WTC11 (cell line): ENCODE measurements at regions not wholly inside any gene's neighbourhood (a gene's known extent, or its start where the extent isn't known, plus 50 kb on each side); places are given as distances from the start of the nearest gene placed in this dataset.

Experiments used
- ATAC-seq: fragments of 200-7000 bp; cut with Tn5 transposase; 2 replicates; pipeline ENCODE4 v1.10.0; 2021; ENCODE audit warnings: mild to moderate bottlenecking, moderate library complexity
- CTCF ChIA-PET: fragments of 300-600 bp; sonication (Branson Sonifier 250); formaldehyde crosslinking; loops from one replicate; lab custom pipeline; 2021; ENCODE audit warnings: antibody characterized with exemption; lab: Charles Lee
- POLR2A ChIA-PET: fragments of 350-600 bp; sonication (Branson Sonifier 250); formaldehyde crosslinking; loops from one replicate; lab custom pipeline; 2021; ENCODE audit warnings: antibody characterized with exemption; lab: Charles Lee
- DNase-seq: peaks from one replicate; pipeline ENCODE4 v3.0.0; 2021; ENCODE audit warnings: low spot score
- H3K27ac Mint-ChIP-seq: 2 replicates; pipeline ENCODE4 v1.8.0; 2021; ENCODE audit warnings: mixed read lengths
- H3K27me3 Mint-ChIP-seq: 2 replicates; pipeline ENCODE4 v1.8.0; 2021; ENCODE audit warnings: low read depth, mild to moderate bottlenecking, moderate library complexity, mixed read lengths
- H3K36me3 Mint-ChIP-seq: 2 replicates; pipeline ENCODE4 v1.8.0; 2021; ENCODE audit warnings: mixed read lengths
- H3K4me1 Mint-ChIP-seq: 2 replicates; pipeline ENCODE4 v1.8.0; 2022; ENCODE audit warnings: mixed read lengths
- H3K4me3 Mint-ChIP-seq: 2 replicates; pipeline ENCODE4 v1.8.0; 2021; ENCODE audit warnings: mild to moderate bottlenecking, moderate library complexity, mixed read lengths
- H3K9me3 Mint-ChIP-seq: 2 replicates; pipeline ENCODE4 v1.8.0; 2021; ENCODE audit warnings: mixed read lengths
- AR ChIP-seq: fragments of 250-450 bp; sonication (Bioruptor Pico); IDR thresholded peaks from 2 replicates; pipeline ENCODE4 v1.9.0; 2021; ENCODE audit warnings: mild to moderate bottlenecking
- ATF6 ChIP-seq: sonication (generic); formaldehyde crosslinking; IDR thresholded peaks from 2 replicates; pipeline ENCODE4 v1.8.1; 2023; ENCODE audit warnings: mild to moderate bottlenecking, missing genetic modification reagents
- CBFB ChIP-seq: sonication (generic); formaldehyde crosslinking; IDR thresholded peaks from 2 replicates; pipeline ENCODE4 v1.8.1; 2022; ENCODE audit warnings: mild to moderate bottlenecking, low read depth, missing genetic modification reagents
- CTCF ChIP-seq: fragments of 200-600 bp; IDR thresholded peaks from 2 replicates; pipeline ENCODE4 v1.8.0; 2022; ENCODE audit warnings: antibody characterized with exemption
- GRHL2 ChIP-seq: fragments of 250-450 bp; sonication (Bioruptor Pico); IDR thresholded peaks from 2 replicates; pipeline ENCODE4 v1.8.0; 2022; ENCODE audit warnings: mild to moderate bottlenecking, moderate library complexity; ENCODE audit not compliant: insufficient replicate concordance, severe bottlenecking
- IRF2 ChIP-seq: sonication (generic); formaldehyde crosslinking; IDR thresholded peaks from 2 replicates; pipeline ENCODE4 v1.8.0; 2022; ENCODE audit warnings: low read depth, missing genetic modification reagents, borderline replicate concordance
- MLX ChIP-seq: sonication (generic); formaldehyde crosslinking; IDR thresholded peaks from 2 replicates; pipeline ENCODE4 v1.8.1; 2023; ENCODE audit warnings: mild to moderate bottlenecking, missing genetic modification reagents, moderate library complexity
- NR1H2 ChIP-seq: sonication (generic); formaldehyde crosslinking; IDR thresholded peaks from 2 replicates; pipeline ENCODE4 v1.9.0; 2021; ENCODE audit warnings: mild to moderate bottlenecking, moderate library complexity, missing genetic modification reagents
- RELA ChIP-seq: sonication (generic); formaldehyde crosslinking; IDR thresholded peaks from 2 replicates; pipeline ENCODE4 v1.8.1; 2022; ENCODE audit warnings: missing genetic modification reagents, mild to moderate bottlenecking, borderline replicate concordance
- SOX15 ChIP-seq: fragments of 250-450 bp; sonication (Bioruptor Pico); IDR thresholded peaks from 2 replicates; pipeline ENCODE4 v1.9.0; 2021; ENCODE audit warnings: mild to moderate bottlenecking
- TP53 ChIP-seq: sonication (generic); formaldehyde crosslinking; IDR thresholded peaks from 2 replicates; pipeline ENCODE4 v1.8.1; 2023; ENCODE audit warnings: mild to moderate bottlenecking, missing genetic modification reagents
- USF2 ChIP-seq: sonication (generic); formaldehyde crosslinking; IDR thresholded peaks from 2 replicates; pipeline ENCODE4 v1.8.1; 2023; ENCODE audit warnings: mild to moderate bottlenecking, missing genetic modification reagents, moderate library complexity
- ZBTB43 ChIP-seq: sonication (generic); formaldehyde crosslinking; IDR thresholded peaks from 2 replicates; pipeline ENCODE4 v1.8.1; 2023; ENCODE audit warnings: mild to moderate bottlenecking, missing genetic modification reagents
- ZNF232 ChIP-seq: sonication (generic); formaldehyde crosslinking; IDR thresholded peaks from 2 replicates; pipeline ENCODE4 v1.8.0; 2022; ENCODE audit warnings: mild to moderate bottlenecking, missing genetic modification reagents
- ZNF281 ChIP-seq: sonication (generic); formaldehyde crosslinking; IDR thresholded peaks from 2 replicates; pipeline ENCODE4 v1.8.0; 2023; ENCODE audit warnings: mild to moderate bottlenecking, missing genetic modification reagents
- ZNF423 ChIP-seq: fragments of 250-450 bp; sonication (Bioruptor Pico); IDR thresholded peaks from 2 replicates; pipeline ENCODE4 v2.1.2; 2022; ENCODE audit warnings: mild to moderate bottlenecking, moderate library complexity
- ZNF512 ChIP-seq: sonication (generic); formaldehyde crosslinking; IDR thresholded peaks from 2 replicates; pipeline ENCODE4 v1.8.1; 2022; ENCODE audit warnings: missing genetic modification reagents, borderline replicate concordance

- H3K4me3 Mint-ChIP-seq: no peak overlapping the region
- CTCF ChIA-PET: interaction anchor here (0.6 to 2.4 kb wide), 23 partner anchors 14 to 1340 kb away, joined by 3 to 12 read pairs (median 4); partner anchors contain the start of gene KLF4
- POLR2A ChIA-PET: no interaction called here
- H3K4me1 Mint-ChIP-seq: peaks cover 15% of the 10 kb centered on the region
- ATAC-seq (peak; percentile 94), DNase-seq (peak; percentile 65)
- no peak overlapping the region for H3K27ac Mint-ChIP-seq
- no peaks in the 10 kb centered on the region for H3K27me3 Mint-ChIP-seq
- TF ChIP-seq USF2 (no peak), CBFB (CRISPR knock-in tag) (no peak), RELA (CRISPR knock-in tag) (no peak), IRF2 (CRISPR knock-in tag) (no peak), ATF6 (no peak), ZBTB43 (no peak), ZNF512 (CRISPR knock-in tag) (no peak), GRHL2 (CRISPR knock-in tag) (no peak), CTCF (peak; percentile 79)
- H3K36me3 Mint-ChIP-seq: peaks cover 2% of the 10 kb centered on the region; the same call in 1 of the 2 replicates
- peaks cover 15% of the 10 kb centered on the region for H3K9me3 Mint-ChIP-seq
Observed at GRCh38 chr9:108761655-108762347, 94.0 kb downstream of the ACTL7B start.

GRCh38 chr9:108760841-108761240 is 94.9 kb downstream of the ACTL7B start:
- DNase-seq (no peak), ATAC-seq (no peak)
- Mint-ChIP-seq H3K27ac (no peak overlapping the region), H3K9me3 (peaks cover 15% of the 10 kb centered on the region), H3K36me3 (peaks cover 2% of the 10 kb centered on the region; the same call in 1 of the 2 replicates)
- ChIA-PET POLR2A (no interaction called here), CTCF (interaction anchor here (0.7 to 2.4 kb wide), 7 partner anchors 17 to 1339 kb away, joined by 3 to 12 read pairs (median 8); no protein-coding TSS in a partner anchor)
- no peak for TF ChIP-seq NR1H2 (CRISPR knock-in tag)
- TF ChIP-seq, all 79 proteins: peak for 0
- no peaks in the 10 kb centered on the region for H3K27me3 Mint-ChIP-seq
- peaks cover 24% of the 10 kb centered on the region for H3K4me1 Mint-ChIP-seq
- H3K4me3 Mint-ChIP-seq: no peak overlapping the region

- H3K9me3 Mint-ChIP-seq: peaks cover 15% of the 10 kb centered on the region
- H3K27me3 Mint-ChIP-seq: no peaks in the 10 kb centered on the region
- CTCF ChIA-PET: no interaction called here
- no peak overlapping the region for H3K4me3 Mint-ChIP-seq
- POLR2A ChIA-PET: no interaction called here
- no peak overlapping the region for H3K27ac Mint-ChIP-seq
- DNase-seq (no peak), ATAC-seq (no peak)
- peaks cover 25% of the 10 kb centered on the region for H3K4me1 Mint-ChIP-seq
- peaks cover 2% of the 10 kb centered on the region; the same call in 1 of the 2 replicates for H3K36me3 Mint-ChIP-seq
- TF ChIP-seq AR (no peak), ZNF423 (CRISPR knock-in tag) (no peak), SOX15 (no peak), TP53 (CRISPR knock-in tag) (no peak), ZNF232 (no peak), MLX (CRISPR knock-in tag) (no peak), ZNF281 (CRISPR knock-in tag) (no peak)
Observed at GRCh38 chr9:108759835-108760234, 96.0 kb downstream of the ACTL7B start.
